ENCODE measurements at regions not wholly inside any gene's neighbourhood (a gene's known extent, or its start where the extent isn't known, plus 50 kb on each side); places are given as distances from the start of the nearest gene placed in this dataset.

- DNase-seq: no peak
Observed at GRCh38 chr21:31564439-31564838, 95.1 kb upstream of the SOD1 start.

- no peak for DNase-seq
Observed at GRCh38 chr21:31560479-31560878, 99.0 kb upstream of the SOD1 start.

- peak; percentile 95 for DNase-seq
Observed at GRCh38 chr21:31559368-31560119, 99.9 kb upstream of the SOD1 start.

- DNase-seq: peak; percentile 88
Observed at GRCh38 chr21:31558962-31559367, 100.5 kb upstream of the SOD1 start.

- DNase-seq: peak; percentile 38
Observed at GRCh38 chr21:31558189-31558961, 101.1 kb upstream of the SOD1 start.

GRCh38 chr21:31557421-31558188, 101.9 kb upstream of the SOD1 start:
- DNase-seq: no peak

GRCh38 chr21:31556662-31557061, 102.8 kb upstream of the SOD1 start:
- no peak for DNase-seq

- no peak for DNase-seq
Observed at GRCh38 chr21:31555741-31556191, 103.7 kb upstream of the SOD1 start.

- no peak for DNase-seq
Observed at GRCh38 chr21:31554511-31555022, 104.9 kb upstream of the SOD1 start.

- DNase-seq: no peak
Observed at GRCh38 chr21:31553926-31554325, 105.6 kb upstream of the SOD1 start.

- no peak for DNase-seq
Observed at GRCh38 chr21:31553461-31553860, 106.0 kb upstream of the SOD1 start.

GRCh38 chr21:31552826-31553225, 106.7 kb upstream of the SOD1 start:
- no peak for DNase-seq

- DNase-seq: no peak
Observed at GRCh38 chr21:31550070-31550469, 109.4 kb upstream of the SOD1 start.

- DNase-seq: no peak
Observed at GRCh38 chr21:31548688-31549087, 110.8 kb upstream of the SOD1 start.

GRCh38 chr21:31546443-31547170, 112.9 kb upstream of the SOD1 start:
- DNase-seq: no peak

- no peak for DNase-seq
Observed at GRCh38 chr21:31545036-31545435, 114.5 kb upstream of the SOD1 start.

GRCh38 chr21:31543191-31543590, 116.3 kb upstream of the SOD1 start:
- no peak for DNase-seq

GRCh38 chr21:31538816-31539215, 120.7 kb upstream of the SOD1 start:
- DNase-seq: no peak

GRCh38 chr21:31537872-31538576, 121.5 kb upstream of the SOD1 start:
- DNase-seq: no peak

- DNase-seq: no peak
Observed at GRCh38 chr21:31536138-31536537, 123.4 kb upstream of the SOD1 start.

GRCh38 chr21:31531967-31532366, 127.5 kb upstream of the SOD1 start:
- no peak for DNase-seq

Measured in effector CD8-positive, alpha-beta T cell (primary cell).